Endodermal cell (in vitro differentiated cells): ENCODE measurements at regions not wholly inside any gene's neighbourhood (a gene's known extent, or its start where the extent isn't known, plus 50 kb on each side); places are given as distances from the start of the nearest gene placed in this dataset.
A peak's percentile ranks its signal among the peaks of the same experiment; 100 is the strongest.

Source experiments
- DNase-seq: peaks from one replicate; pipeline ENCODE4 v3.0.0-alpha.2; 2017
- H3K27ac ChIP-seq: 2 replicates; pipeline ENCODE4 v1.5.1; 2013; ENCODE audit warnings: mild to moderate bottlenecking, low read depth, low read length, moderate library complexity
- H3K27me3 ChIP-seq: 2 replicates; pipeline ENCODE4 v1.6.1; 2013; ENCODE audit warnings: mild to moderate bottlenecking, low read length, moderate library complexity; ENCODE audit not compliant: insufficient read depth, control insufficient read depth, poor library complexity, severe bottlenecking
- H3K36me3 ChIP-seq: 2 replicates; pipeline ENCODE4 v1.7.0; 2013; ENCODE audit warnings: mild to moderate bottlenecking, low read length, moderate library complexity; ENCODE audit not compliant: control insufficient read depth, insufficient read depth
- H3K4me1 ChIP-seq: one replicate; pipeline ENCODE4 v1.7.0; 2013; ENCODE audit warnings: low read length; ENCODE audit not compliant: control insufficient read depth, insufficient read depth
- H3K4me3 ChIP-seq: 2 replicates; pipeline ENCODE4 v1.5.1; 2013; ENCODE audit warnings: mild to moderate bottlenecking, low read length, moderate library complexity
- H3K9ac ChIP-seq: 2 replicates; pipeline ENCODE4 v1.6.1; 2013; ENCODE audit warnings: mild to moderate bottlenecking, low read length, moderate library complexity; ENCODE audit not compliant: poor library complexity, severe bottlenecking; ENCODE audit errors: extremely low read depth
- H3K9me3 ChIP-seq: 2 replicates; pipeline ENCODE4 v1.6.1; 2013; ENCODE audit warnings: mild to moderate bottlenecking, low read length, moderate library complexity; ENCODE audit not compliant: control insufficient read depth
- H3K27ac Mint-ChIP-seq: 2 replicates; pipeline ENCODE4 v1.8.0; 2020; ENCODE audit warnings: mixed read lengths
- H3K27me3 Mint-ChIP-seq: 2 replicates; pipeline ENCODE4 v1.8.0; 2021; ENCODE audit warnings: mild to moderate bottlenecking, mixed read lengths; ENCODE audit not compliant: insufficient read depth
- H3K36me3 Mint-ChIP-seq: 2 replicates; pipeline ENCODE4 v1.8.0; 2020; ENCODE audit warnings: low read depth, mixed read lengths
- H3K4me1 Mint-ChIP-seq: 2 replicates; pipeline ENCODE4 v1.8.0; 2020; ENCODE audit warnings: mixed read lengths
- H3K4me3 Mint-ChIP-seq: 2 replicates; pipeline ENCODE4 v1.8.0; 2020; ENCODE audit warnings: mild to moderate bottlenecking, moderate library complexity, mixed read lengths
- H3K9me3 Mint-ChIP-seq: 2 replicates; pipeline ENCODE4 v1.8.0; 2020; ENCODE audit warnings: mild to moderate bottlenecking, mixed read lengths
- CTCF ChIP-seq: fragments of 200-600 bp; sonication (generic); conservative IDR thresholded peaks from 2 replicates; pipeline ENCODE4 v1.5.0; 2021; ENCODE audit warnings: antibody characterized with exemption, mild to moderate bottlenecking
- WGBS, 2 experiments: methylation state at CpG; one replicate each; pipeline versions ENCODE4 v1.1.5 to v1.1.7; 2013; ENCODE audit warnings: missing lambda C conversion rate in 2 of 2, mixed read lengths in 1 of 2; ENCODE audit not compliant: insufficient coverage in 1 of 2, insufficient read length in 1 of 2; 5-methylcytosine and 5-hydroxymethylcytosine counted together

- no peak overlapping the region for H3K9ac ChIP-seq
- no peaks in the 10 kb centered on the region for H3K27me3 Mint-ChIP-seq
- DNase-seq = no peak
- peaks cover 23% of the 10 kb centered on the region for H3K4me1 Mint-ChIP-seq
- no peak overlapping the region for H3K4me3 Mint-ChIP-seq
- H3K9me3 Mint-ChIP-seq = no peaks in the 10 kb centered on the region
- no peak overlapping the region for H3K27ac Mint-ChIP-seq
- 98 to 100% methylated on average over 1 to 2 of the region's 2 CpGs for WGBS, 2 experiments
- no peak overlapping the region for H3K4me3 ChIP-seq
- no peaks in the 10 kb centered on the region for H3K36me3 ChIP-seq
- no peak for TF ChIP-seq CTCF
- H3K36me3 Mint-ChIP-seq = no peaks in the 10 kb centered on the region
- no peaks in the 10 kb centered on the region for H3K27me3 ChIP-seq
- H3K27ac ChIP-seq = no peak overlapping the region
- peaks cover 12% of the 10 kb centered on the region for H3K9me3 ChIP-seq
- no peaks in the 10 kb centered on the region for H3K4me1 ChIP-seq
Observed at GRCh38 chr13:61777899-61778298, 362.2 kb upstream of the PCDH20 start.

GRCh38 chr13:61777271-61777670, 361.6 kb upstream of the PCDH20 start:
- H3K36me3 Mint-ChIP-seq = no peaks in the 10 kb centered on the region
- peaks cover 23% of the 10 kb centered on the region for H3K4me1 Mint-ChIP-seq
- H3K27me3 ChIP-seq = no peaks in the 10 kb centered on the region
- no peak overlapping the region for H3K9ac ChIP-seq
- H3K9me3 ChIP-seq = peaks cover 12% of the 10 kb centered on the region
- no peak overlapping the region for H3K4me3 Mint-ChIP-seq
- no peaks in the 10 kb centered on the region for H3K36me3 ChIP-seq
- H3K4me1 ChIP-seq = no peaks in the 10 kb centered on the region
- peak; percentile 59 for DNase-seq
- H3K27me3 Mint-ChIP-seq = no peaks in the 10 kb centered on the region
- WGBS, 2 experiments = 79 to 83% methylated on average over 3 of the region's 3 CpGs
- no peak overlapping the region for H3K27ac ChIP-seq
- H3K27ac Mint-ChIP-seq = no peak overlapping the region
- no peak for TF ChIP-seq CTCF
- H3K9me3 Mint-ChIP-seq = no peaks in the 10 kb centered on the region
- no peak overlapping the region for H3K4me3 ChIP-seq

GRCh38 chr13:61774903-61775302, 359.3 kb upstream of the PCDH20 start:
- no peaks in the 10 kb centered on the region for H3K27me3 Mint-ChIP-seq
- Histone ChIP-seq H3K9ac (no peak overlapping the region), H3K4me1 (peaks cover 4% of the 10 kb centered on the region), H3K27me3 (no peaks in the 10 kb centered on the region), H3K9me3 (peaks cover 12% of the 10 kb centered on the region), H3K27ac (no peak overlapping the region), H3K4me3 (no peak overlapping the region), H3K36me3 (no peaks in the 10 kb centered on the region)
- no peak for TF ChIP-seq CTCF
- H3K36me3 Mint-ChIP-seq = no peaks in the 10 kb centered on the region
- H3K9me3 Mint-ChIP-seq = no peaks in the 10 kb centered on the region
- H3K4me1 Mint-ChIP-seq = peaks cover 26% of the 10 kb centered on the region
- no peak overlapping the region for H3K27ac Mint-ChIP-seq
- DNase-seq = no peak
- no peak overlapping the region for H3K4me3 Mint-ChIP-seq
